ENCODE measurements at regions not wholly inside any gene's neighbourhood (a gene's known extent, or its start where the extent isn't known, plus 50 kb on each side); places are given as distances from the start of the nearest gene placed in this dataset.

DNA sequence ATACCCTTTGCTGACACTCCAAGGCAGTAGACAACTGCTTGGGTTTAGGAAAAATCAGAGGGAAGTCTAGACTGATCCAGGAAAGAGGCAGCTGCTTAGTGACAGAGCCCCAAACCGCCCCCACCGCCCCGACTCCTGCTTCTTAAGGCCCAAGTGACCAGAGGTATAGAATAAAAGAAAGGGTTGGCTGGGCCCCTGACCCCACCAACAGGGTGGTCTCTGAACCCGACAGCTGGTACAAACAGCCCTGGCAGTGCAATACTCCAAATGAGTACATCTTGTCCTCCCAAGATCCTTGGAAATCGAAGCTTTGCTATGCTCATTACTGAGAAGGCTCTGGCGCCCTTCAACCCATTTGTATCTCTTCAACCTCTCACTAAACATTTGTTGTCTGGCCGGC is 60.6 kb downstream of the PABIR2 start:
- DNase-seq, result no peak
- no peaks in the 10 kb centered on the region for H3K27me3 ChIP-seq
- no peak for TF ChIP-seq POLR2AphosphoS5 (IDR thresholded peaks at IDR 0.05)
- TF ChIP-seq, protein P1, sequence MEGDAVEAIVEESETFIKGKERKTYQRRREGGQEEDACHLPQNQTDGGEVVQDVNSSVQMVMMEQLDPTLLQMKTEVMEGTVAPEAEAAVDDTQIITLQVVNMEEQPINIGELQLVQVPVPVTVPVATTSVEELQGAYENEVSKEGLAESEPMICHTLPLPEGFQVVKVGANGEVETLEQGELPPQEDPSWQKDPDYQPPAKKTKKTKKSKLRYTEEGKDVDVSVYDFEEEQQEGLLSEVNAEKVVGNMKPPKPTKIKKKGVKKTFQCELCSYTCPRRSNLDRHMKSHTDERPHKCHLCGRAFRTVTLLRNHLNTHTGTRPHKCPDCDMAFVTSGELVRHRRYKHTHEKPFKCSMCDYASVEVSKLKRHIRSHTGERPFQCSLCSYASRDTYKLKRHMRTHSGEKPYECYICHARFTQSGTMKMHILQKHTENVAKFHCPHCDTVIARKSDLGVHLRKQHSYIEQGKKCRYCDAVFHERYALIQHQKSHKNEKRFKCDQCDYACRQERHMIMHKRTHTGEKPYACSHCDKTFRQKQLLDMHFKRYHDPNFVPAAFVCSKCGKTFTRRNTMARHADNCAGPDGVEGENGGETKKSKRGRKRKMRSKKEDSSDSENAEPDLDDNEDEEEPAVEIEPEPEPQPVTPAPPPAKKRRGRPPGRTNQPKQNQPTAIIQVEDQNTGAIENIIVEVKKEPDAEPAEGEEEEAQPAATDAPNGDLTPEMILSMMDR (IDR thresholded peaks at IDR 0.05), result no peak
- H3K9me3 ChIP-seq, result no peaks in the 10 kb centered on the region
- no peak overlapping the region for H3K4me3 ChIP-seq
- H3K36me3 ChIP-seq, result no peaks in the 10 kb centered on the region
- no peaks in the 10 kb centered on the region for H3K4me1 ChIP-seq
- no peak for ATAC-seq (ENCODE audit: low FRiP score in 2 of 2)
- WGBS, 2 donors, result 70 to 100% methylated on average over 3 to 7 of the region's 7 CpGs
- H3K27ac ChIP-seq, result no peak overlapping the region

DNA sequence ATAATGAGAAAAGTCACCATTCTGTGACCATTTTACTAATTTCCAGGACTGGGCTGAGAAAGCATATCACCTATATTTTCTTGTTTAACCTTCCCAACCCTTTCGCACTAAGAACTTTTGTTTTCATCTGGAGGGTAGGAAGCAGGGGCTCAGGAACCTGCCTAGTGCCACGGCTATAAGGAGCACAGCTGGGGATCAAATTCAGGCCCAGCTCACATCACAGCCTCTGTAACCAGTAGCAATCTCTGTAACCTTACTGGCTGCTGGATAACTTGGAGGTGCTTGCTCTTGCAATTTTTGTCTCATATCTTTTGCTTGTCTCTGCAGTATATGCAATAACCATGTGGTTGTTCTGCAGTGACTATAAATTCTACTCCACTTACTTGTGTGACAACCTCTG is 62.0 kb downstream of the PABIR2 start:
- ATAC-seq (ENCODE audit: low FRiP score in 2 of 2) (no peak), DNase-seq (no peak)
- H3K27me3 ChIP-seq, result no peaks in the 10 kb centered on the region
- no peak for TF ChIP-seq POLR2A (IDR thresholded peaks at IDR 0.05)
- no peak for TF ChIP-seq EP300 (IDR thresholded peaks at IDR 0.05)
- WGBS, 2 donors, result 75 to 89% methylated on average over 2 of the region's 2 CpGs
- no peak overlapping the region for H3K4me3 ChIP-seq
- H3K9me3 ChIP-seq, result no peaks in the 10 kb centered on the region
- H3K36me3 ChIP-seq, result no peaks in the 10 kb centered on the region
- H3K27ac ChIP-seq, result no peak overlapping the region
- no peaks in the 10 kb centered on the region for H3K4me1 ChIP-seq

DNA sequence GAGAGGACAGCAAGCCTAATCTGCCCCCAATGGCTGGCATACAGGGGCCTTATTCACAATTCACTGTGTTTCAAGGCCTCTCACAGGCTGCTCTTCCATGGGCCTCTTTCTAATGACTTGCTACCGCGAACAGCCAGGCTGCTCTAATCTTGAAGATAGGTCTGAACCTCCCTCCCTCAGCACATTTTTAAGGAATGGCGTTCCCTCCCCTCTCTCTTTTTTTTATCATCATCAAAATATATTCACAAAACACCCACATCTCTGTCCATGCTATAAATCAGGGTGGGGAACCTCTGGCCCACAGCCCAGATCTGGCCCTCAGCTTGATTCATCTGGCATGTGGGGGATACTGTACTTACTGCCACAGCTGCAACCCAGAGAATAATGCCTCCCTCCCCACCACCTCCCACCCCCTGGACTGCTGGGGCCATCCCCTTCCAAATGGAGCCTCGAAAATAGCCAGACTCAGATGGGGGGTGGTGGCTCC is 62.5 kb downstream of the PABIR2 start:
- no peaks in the 10 kb centered on the region for H3K27me3 ChIP-seq

DNA sequence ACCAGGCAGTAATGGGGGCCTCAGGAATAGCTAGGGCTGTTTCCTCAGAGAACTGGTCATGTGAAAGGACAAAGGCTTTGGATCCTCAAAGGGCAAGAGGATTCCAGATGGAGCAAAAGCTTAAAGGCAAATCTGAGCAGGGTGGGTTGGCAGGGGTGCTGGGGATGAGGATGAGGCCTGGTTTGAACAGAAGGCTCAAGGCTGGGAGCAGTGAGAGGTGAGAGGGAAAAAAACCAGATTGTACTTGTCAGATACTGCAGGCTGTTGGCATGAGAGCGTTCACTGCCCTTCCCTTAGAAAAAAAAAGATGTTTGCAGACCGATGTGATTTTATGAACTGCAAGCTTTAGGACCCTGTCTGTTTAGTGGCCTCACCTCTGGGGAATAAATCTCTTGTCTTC is 63.4 kb downstream of the PABIR2 start:
- H3K4me1 ChIP-seq, result no peaks in the 10 kb centered on the region
- no peaks in the 10 kb centered on the region for H3K9me3 ChIP-seq
- no peaks in the 10 kb centered on the region for H3K27me3 ChIP-seq
- DNase-seq (no peak), ATAC-seq (ENCODE audit: low FRiP score in 2 of 2) (no peak)
- 65 to 66% methylated on average over 2 of the region's 2 CpGs for WGBS, 2 donors
- no peaks in the 10 kb centered on the region for H3K36me3 ChIP-seq
- no peak overlapping the region for H3K27ac ChIP-seq
- TF ChIP-seq EP300 (IDR thresholded peaks at IDR 0.05), result no peak
- no peak for TF ChIP-seq POLR2AphosphoS5 (IDR thresholded peaks at IDR 0.05)
- TF ChIP-seq, protein P1 (IDR thresholded peaks at IDR 0.05), result no peak
- TF ChIP-seq POLR2A (IDR thresholded peaks at IDR 0.05), result no peak
- H3K4me3 ChIP-seq, result no peak overlapping the region

More for the DNA sequence above, 62.5 kb downstream of the PABIR2 start:
- no peaks in the 10 kb centered on the region for H3K9me3 ChIP-seq
- no peak for ATAC-seq (ENCODE audit: low FRiP score in 2 of 2)
- no peaks in the 10 kb centered on the region for H3K36me3 ChIP-seq
- no peak overlapping the region for H3K27ac ChIP-seq
- no peaks in the 10 kb centered on the region for H3K4me1 ChIP-seq
- TF ChIP-seq POLR2A (IDR thresholded peaks at IDR 0.05) (no peak), EP300 (IDR thresholded peaks at IDR 0.05) (no peak), POLR2AphosphoS5 (IDR thresholded peaks at IDR 0.05) (no peak)
- TF ChIP-seq, protein P1 (IDR thresholded peaks at IDR 0.05), result no peak
- 52 to 61% methylated on average over 4 of the region's 4 CpGs for WGBS, 2 donors
- no peak for DNase-seq
- no peak overlapping the region for H3K4me3 ChIP-seq

DNA sequence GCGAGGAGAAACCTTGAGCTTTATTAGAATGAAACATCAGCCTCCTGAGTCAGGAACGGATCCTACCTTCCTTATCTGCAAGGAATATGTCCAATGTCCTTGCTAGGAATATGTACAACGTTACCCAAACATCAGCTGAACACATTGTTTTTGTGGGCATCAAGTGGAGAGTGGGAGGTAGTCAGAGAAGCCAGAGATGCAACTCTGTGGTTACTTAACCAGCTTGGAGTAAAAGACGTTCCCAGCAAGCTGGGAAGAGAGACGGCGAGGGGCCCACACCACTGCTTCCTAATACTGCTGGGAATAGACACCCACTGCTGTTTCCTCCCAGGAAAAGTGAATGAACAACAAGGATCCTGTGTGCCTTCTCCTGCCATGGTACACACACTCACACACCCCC is 64.3 kb downstream of the PABIR2 start:
- Histone ChIP-seq H3K4me3 (no peak overlapping the region), H3K36me3 (no peaks in the 10 kb centered on the region), H3K27ac (no peak overlapping the region), H3K27me3 (no peaks in the 10 kb centered on the region), H3K9me3 (no peaks in the 10 kb centered on the region), H3K4me1 (no peaks in the 10 kb centered on the region)
- WGBS, 2 donors, result 66 to 100% methylated on average over 2 to 6 of the region's 6 CpGs
- ATAC-seq (ENCODE audit: low FRiP score in 2 of 2) (no peak), DNase-seq (no peak)
- TF ChIP-seq POLR2A (IDR thresholded peaks at IDR 0.05) (no peak), POLR2AphosphoS5 (IDR thresholded peaks at IDR 0.05) (no peak)

DNA sequence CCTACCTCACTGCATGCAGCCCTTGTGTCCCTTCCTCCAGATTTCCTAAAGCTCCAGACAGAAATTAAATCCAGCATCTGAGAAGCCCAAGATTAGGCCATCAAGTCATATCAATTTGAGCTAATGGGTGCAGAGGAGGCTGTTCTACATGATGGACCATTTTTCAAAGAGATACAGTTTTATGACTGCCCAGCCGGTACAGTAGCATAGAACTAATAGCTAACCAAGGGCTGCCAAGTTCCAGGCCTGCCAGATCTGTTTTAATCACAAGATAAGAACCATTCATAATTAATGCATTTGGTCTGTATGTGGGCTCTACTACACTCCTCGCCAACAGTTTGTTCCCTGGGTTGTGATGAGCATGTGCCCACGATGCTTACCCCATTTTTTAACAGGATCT is 64.9 kb downstream of the PABIR2 start:
- DNase-seq, result no peak

More for the DNA sequence above, 64.9 kb downstream of the PABIR2 start:
- Histone ChIP-seq H3K27ac (no peak overlapping the region), H3K36me3 (no peaks in the 10 kb centered on the region), H3K9me3 (no peaks in the 10 kb centered on the region), H3K27me3 (no peaks in the 10 kb centered on the region), H3K4me3 (no peak overlapping the region), H3K4me1 (no peaks in the 10 kb centered on the region)
- TF ChIP-seq, protein P1 (IDR thresholded peaks at IDR 0.05), result no peak
- no peak for TF ChIP-seq EP300 (IDR thresholded peaks at IDR 0.05)
- TF ChIP-seq POLR2A (IDR thresholded peaks at IDR 0.05), result no peak
- TF ChIP-seq POLR2AphosphoS5 (IDR thresholded peaks at IDR 0.05), result no peak
- WGBS, 2 donors, result 79 to 82% methylated on average over 3 of the region's 3 CpGs
- no peak for ATAC-seq (ENCODE audit: low FRiP score in 2 of 2)

Data from upper lobe of left lung (tissue), 6 donors.